Lower leg skin (tissue), 4 donors: ENCODE measurements at regions not wholly inside any gene's neighbourhood (a gene's known extent, or its start where the extent isn't known, plus 50 kb on each side); places are given as distances from the start of the nearest gene placed in this dataset.

Experiments
- DNase-seq, 2 donors: peaks; one replicate each; pipeline ENCODE4 v3.0.0-alpha.2; 2019; ENCODE audit warnings: low spot score in 2 of 2
- H3K4me3 ChIP-seq: fragments of 200-600 bp; sonication (generic); 2 replicates; pipeline ENCODE4 v1.5.1; 2017; ENCODE audit warnings: mild to moderate bottlenecking, low read depth; ENCODE audit not compliant: poor library complexity, severe bottlenecking
- CTCF ChIP-seq, 3 donors: fragments of 450-650 bp; IDR thresholded peaks; one replicate each; pipeline ENCODE4 v1.5.1; 2016; ENCODE audit warnings: antibody characterized with exemption in 3 of 3, mild to moderate bottlenecking in 3 of 3, moderate library complexity in 2 of 3
- POLR2A ChIP-seq, 2 donors: fragments of 450-650 bp; IDR thresholded peaks; one replicate each; pipeline ENCODE4 v1.6.1; 2016 to 2017; ENCODE audit warnings: antibody characterized with exemption in 2 of 2, mild to moderate bottlenecking in 1 of 2, moderate library complexity in 1 of 2
- WGBS, 2 donors: methylation state at CpG; one replicate each; pipeline ENCODE4 v1.1.5; 2018; 5-methylcytosine and 5-hydroxymethylcytosine counted together
- intact Hi-C: fragments of 100-400 bp; cut with DNase I; formaldehyde crosslinking; loops from one replicate; pipeline ENCODE4 v1.15.0; 2023; ENCODE audit warnings: low total_unique reads

- DNase-seq: no peak
- no peak overlapping the region for H3K4me3 ChIP-seq
- TF ChIP-seq POLR2A (IDR thresholded peaks at IDR 0.05) (no peak), CTCF (IDR thresholded peaks at IDR 0.05) (no peak)
- 73 to 87% methylated on average over 10 of the region's 10 CpGs for WGBS, 2 donors
- intact Hi-C loops: loop anchor here (10.0 kb wide), 1 partner anchor 458 kb away; the partner anchor contains the start of gene EFNB1
Observed at GRCh38 chrX:69282893-69283690, 117.8 kb upstream of the PJA1 start.

- H3K4me3 ChIP-seq: no peak overlapping the region
- TF ChIP-seq CTCF (IDR thresholded peaks at IDR 0.05) (no peak), POLR2A (IDR thresholded peaks at IDR 0.05) (no peak)
- no peak for DNase-seq
- WGBS, 2 donors: 28 to 40% methylated on average over 4 of the region's 4 CpGs
- intact Hi-C loops: loop anchor here (10.0 kb wide), 1 partner anchor 456 kb away; the partner anchor contains the start of gene EFNB1
Observed at GRCh38 chrX:69280933-69281332, 115.7 kb upstream of the PJA1 start.

GRCh38 chrX:69279234-69279633 lies 114.0 kb upstream of the PJA1 start:
- DNase-seq: no peak
- TF ChIP-seq CTCF (IDR thresholded peaks at IDR 0.05) (no peak), POLR2A (IDR thresholded peaks at IDR 0.05) (no peak)
- 74 to 87% methylated on average over 3 of the region's 3 CpGs for WGBS, 2 donors
- no peak overlapping the region for H3K4me3 ChIP-seq
- intact Hi-C loops: no loop called here

GRCh38 chrX:69278031-69278687 lies 112.9 kb upstream of the PJA1 start:
- DNase-seq: no peak
- H3K4me3 ChIP-seq: no peak overlapping the region
- 48 to 49% methylated on average over 5 to 16 of the region's 16 CpGs for WGBS, 2 donors
- intact Hi-C loops: no loop called here
- no peak for TF ChIP-seq POLR2A (IDR thresholded peaks at IDR 0.05)
- no peak for TF ChIP-seq CTCF (IDR thresholded peaks at IDR 0.05)

- intact Hi-C loops: loop anchor here (2.0 kb wide), 1 partner anchor 43 kb away; no protein-coding TSS in a partner anchor
- no peak for TF ChIP-seq POLR2A (IDR thresholded peaks at IDR 0.05)
- no peak for TF ChIP-seq CTCF (IDR thresholded peaks at IDR 0.05)
- DNase-seq: no peak
- 76 to 80% methylated on average over 9 of the region's 9 CpGs for WGBS, 2 donors
- no peak overlapping the region for H3K4me3 ChIP-seq
Observed at GRCh38 chrX:69277369-69277990, 112.2 kb upstream of the PJA1 start.
